ENCODE measurements at regions not wholly inside any gene's neighbourhood (a gene's known extent, or its start where the extent isn't known, plus 50 kb on each side); places are given as distances from the start of the nearest gene placed in this dataset.

DNA sequence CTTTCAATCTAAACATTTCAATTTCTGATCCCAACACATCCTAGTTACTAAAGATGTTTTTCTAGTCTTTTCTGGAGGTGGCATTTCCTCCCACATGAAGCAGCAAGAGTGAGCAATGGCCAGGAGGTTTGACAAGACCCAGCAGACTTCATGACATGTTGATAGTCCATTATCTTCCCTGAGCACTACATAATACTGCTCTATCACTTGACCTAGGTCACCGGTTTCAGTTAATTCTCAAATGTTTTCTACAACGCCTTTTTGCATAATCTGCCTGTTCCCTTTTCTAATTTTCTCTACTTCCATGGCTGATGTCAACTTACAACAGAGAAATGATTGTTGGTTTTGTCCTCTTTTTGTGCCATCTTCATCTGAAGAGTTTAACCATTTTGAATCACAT, 62.0 kb upstream of the GPRIN3 start:
- TF ChIP-seq, protein P1, sequence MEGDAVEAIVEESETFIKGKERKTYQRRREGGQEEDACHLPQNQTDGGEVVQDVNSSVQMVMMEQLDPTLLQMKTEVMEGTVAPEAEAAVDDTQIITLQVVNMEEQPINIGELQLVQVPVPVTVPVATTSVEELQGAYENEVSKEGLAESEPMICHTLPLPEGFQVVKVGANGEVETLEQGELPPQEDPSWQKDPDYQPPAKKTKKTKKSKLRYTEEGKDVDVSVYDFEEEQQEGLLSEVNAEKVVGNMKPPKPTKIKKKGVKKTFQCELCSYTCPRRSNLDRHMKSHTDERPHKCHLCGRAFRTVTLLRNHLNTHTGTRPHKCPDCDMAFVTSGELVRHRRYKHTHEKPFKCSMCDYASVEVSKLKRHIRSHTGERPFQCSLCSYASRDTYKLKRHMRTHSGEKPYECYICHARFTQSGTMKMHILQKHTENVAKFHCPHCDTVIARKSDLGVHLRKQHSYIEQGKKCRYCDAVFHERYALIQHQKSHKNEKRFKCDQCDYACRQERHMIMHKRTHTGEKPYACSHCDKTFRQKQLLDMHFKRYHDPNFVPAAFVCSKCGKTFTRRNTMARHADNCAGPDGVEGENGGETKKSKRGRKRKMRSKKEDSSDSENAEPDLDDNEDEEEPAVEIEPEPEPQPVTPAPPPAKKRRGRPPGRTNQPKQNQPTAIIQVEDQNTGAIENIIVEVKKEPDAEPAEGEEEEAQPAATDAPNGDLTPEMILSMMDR (IDR thresholded peaks at IDR 0.05) = no peak
- TF ChIP-seq POLR2A (IDR thresholded peaks at IDR 0.05) = no peak

All from thyroid gland (tissue), 4 donors.